ENCODE measurements at regions not wholly inside any gene's neighbourhood (a gene's known extent, or its start where the extent isn't known, plus 50 kb on each side); places are given as distances from the start of the nearest gene placed in this dataset.
"Not testable (repeated sequence)": the region's sequence is repeated elsewhere in the genome, so short reads cannot be mapped to it uniquely, and the experiment has no call there.

- no peak overlapping the region for H3K27ac ChIP-seq (ENCODE audit: low read depth in 2 of 2, low read length in 2 of 2)
- H3K27me3 ChIP-seq (ENCODE audit: control insufficient read depth in 2 of 2, insufficient read depth in 2 of 2, low read length in 2 of 2) = no peaks in the 10 kb centered on the region
- H3K9me3 ChIP-seq (ENCODE audit: control insufficient read depth in 2 of 2, low read length in 2 of 2) = peaks cover 0 to 3% of the 10 kb centered on the region in 2 donors
- H3K4me3 ChIP-seq (ENCODE audit: low read length in 2 of 2) = no peak overlapping the region
- H3K36me3 ChIP-seq (ENCODE audit: control insufficient read depth in 2 of 2, insufficient read depth in 2 of 2, low read length in 2 of 2) = no peaks in the 10 kb centered on the region
- H3K9ac ChIP-seq (ENCODE audit: low read depth in 1 of 2, low read length in 2 of 2) = no peak overlapping the region
- H3K4me1 ChIP-seq (ENCODE audit: control insufficient read depth in 2 of 2, insufficient read depth in 2 of 2, low read length in 2 of 2) = no peaks in the 10 kb centered on the region
Observed at GRCh38 chr12:84113666-84114065, 798.9 kb downstream of the SLC6A15 start.

DNA sequence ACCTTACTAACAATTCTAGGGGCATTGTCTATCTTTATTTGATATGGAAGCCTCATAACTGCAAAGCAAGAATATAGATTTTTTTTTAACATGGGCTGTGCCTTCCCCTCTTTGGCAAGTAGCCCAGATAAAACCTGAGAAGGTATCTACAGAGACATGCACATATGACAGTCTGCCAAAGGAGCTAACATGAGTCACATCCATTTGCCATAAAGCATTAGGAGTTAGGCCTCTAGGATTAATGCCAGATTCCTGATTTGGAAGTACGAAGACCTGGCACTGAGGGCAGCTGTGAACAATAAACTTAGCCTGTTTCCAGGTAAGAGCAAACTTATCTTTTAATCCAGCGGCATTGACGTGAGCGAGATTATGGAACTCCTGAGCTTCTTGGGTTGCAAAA lies 808.7 kb downstream of the SLC6A15 start:
- H3K9me3 ChIP-seq (ENCODE audit: control insufficient read depth in 2 of 2, low read length in 2 of 2); H3K4me1 ChIP-seq (ENCODE audit: control insufficient read depth in 2 of 2, insufficient read depth in 2 of 2, low read length in 2 of 2); H3K36me3 ChIP-seq (ENCODE audit: control insufficient read depth in 2 of 2, insufficient read depth in 2 of 2, low read length in 2 of 2); H3K27me3 ChIP-seq (ENCODE audit: control insufficient read depth in 2 of 2, insufficient read depth in 2 of 2, low read length in 2 of 2); H3K9ac ChIP-seq (ENCODE audit: low read depth in 1 of 2, low read length in 2 of 2); H3K27ac ChIP-seq (ENCODE audit: low read depth in 2 of 2, low read length in 2 of 2); H3K4me3 ChIP-seq (ENCODE audit: low read length in 2 of 2): not testable (repeated sequence)

DNA sequence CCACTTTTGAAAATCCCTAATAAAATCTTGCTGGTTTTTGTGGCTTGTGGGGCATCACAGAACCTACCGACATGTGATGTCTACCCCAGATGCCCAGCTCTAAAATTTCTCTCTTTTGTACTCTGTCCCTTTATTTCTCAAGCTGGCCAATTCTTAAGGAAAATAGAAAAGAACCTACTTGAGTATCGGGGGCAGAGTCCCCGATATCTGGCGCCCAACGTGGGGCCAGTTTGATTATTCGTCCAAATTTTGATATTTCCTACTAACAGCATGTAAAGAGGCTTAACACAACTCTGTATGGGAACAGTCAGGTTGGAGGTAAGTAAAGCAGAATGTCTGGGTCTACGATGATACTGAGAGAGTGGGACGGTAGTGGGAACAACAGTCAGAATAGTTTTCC lies 810.6 kb downstream of the SLC6A15 start:
- H3K27me3 ChIP-seq (ENCODE audit: control insufficient read depth in 2 of 2, insufficient read depth in 2 of 2, low read length in 2 of 2); H3K9me3 ChIP-seq (ENCODE audit: control insufficient read depth in 2 of 2, low read length in 2 of 2); H3K27ac ChIP-seq (ENCODE audit: low read depth in 2 of 2, low read length in 2 of 2); H3K9ac ChIP-seq (ENCODE audit: low read depth in 1 of 2, low read length in 2 of 2); H3K4me3 ChIP-seq (ENCODE audit: low read length in 2 of 2); H3K4me1 ChIP-seq (ENCODE audit: control insufficient read depth in 2 of 2, insufficient read depth in 2 of 2, low read length in 2 of 2); H3K36me3 ChIP-seq (ENCODE audit: control insufficient read depth in 2 of 2, insufficient read depth in 2 of 2, low read length in 2 of 2): not testable (repeated sequence)

DNA sequence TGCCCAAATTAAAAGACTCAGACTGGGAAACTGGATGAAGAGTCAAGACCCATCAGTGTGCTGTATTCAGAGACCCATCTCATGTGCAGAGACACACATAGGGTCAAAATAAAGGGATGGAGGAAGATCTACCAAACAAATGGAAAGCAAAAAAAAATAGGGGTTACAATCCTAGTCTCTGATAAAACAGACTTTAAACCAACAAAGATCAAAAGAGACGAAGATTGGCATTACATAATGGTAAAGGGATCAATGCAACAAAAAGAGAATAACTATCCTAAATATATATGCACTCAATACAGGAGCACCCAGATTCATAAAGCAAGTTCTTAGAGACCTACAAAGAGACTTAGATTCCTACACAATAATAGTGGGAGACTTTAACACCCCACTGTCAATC lies 813.0 kb downstream of the SLC6A15 start:
- H3K4me1 ChIP-seq (ENCODE audit: control insufficient read depth in 2 of 2, insufficient read depth in 2 of 2, low read length in 2 of 2); H3K27me3 ChIP-seq (ENCODE audit: control insufficient read depth in 2 of 2, insufficient read depth in 2 of 2, low read length in 2 of 2); H3K9ac ChIP-seq (ENCODE audit: low read depth in 1 of 2, low read length in 2 of 2); H3K36me3 ChIP-seq (ENCODE audit: control insufficient read depth in 2 of 2, insufficient read depth in 2 of 2, low read length in 2 of 2); H3K27ac ChIP-seq (ENCODE audit: low read depth in 2 of 2, low read length in 2 of 2); H3K9me3 ChIP-seq (ENCODE audit: control insufficient read depth in 2 of 2, low read length in 2 of 2); H3K4me3 ChIP-seq (ENCODE audit: low read length in 2 of 2): not testable (repeated sequence)

GRCh38 chr12:84091651-84092050 lies 820.9 kb downstream of the SLC6A15 start:
- no peaks in the 10 kb centered on the region for H3K4me1 ChIP-seq (ENCODE audit: control insufficient read depth in 2 of 2, insufficient read depth in 2 of 2, low read length in 2 of 2)
- H3K9me3 ChIP-seq (ENCODE audit: control insufficient read depth in 2 of 2, low read length in 2 of 2) = peaks cover 0 to 4% of the 10 kb centered on the region in 2 donors
- no peak overlapping the region for H3K27ac ChIP-seq (ENCODE audit: low read depth in 2 of 2, low read length in 2 of 2)
- H3K27me3 ChIP-seq (ENCODE audit: control insufficient read depth in 2 of 2, insufficient read depth in 2 of 2, low read length in 2 of 2) = no peaks in the 10 kb centered on the region
- H3K9ac ChIP-seq (ENCODE audit: low read depth in 1 of 2, low read length in 2 of 2) = no peak overlapping the region
- no peaks in the 10 kb centered on the region for H3K36me3 ChIP-seq (ENCODE audit: control insufficient read depth in 2 of 2, insufficient read depth in 2 of 2, low read length in 2 of 2)
- H3K4me3 ChIP-seq (ENCODE audit: low read length in 2 of 2) = no peak overlapping the region

GRCh38 chr12:84089356-84089755 lies 823.2 kb downstream of the SLC6A15 start:
- Histone ChIP-seq H3K4me1 (ENCODE audit: control insufficient read depth in 2 of 2, insufficient read depth in 2 of 2, low read length in 2 of 2) (no peaks in the 10 kb centered on the region), H3K27me3 (ENCODE audit: control insufficient read depth in 2 of 2, insufficient read depth in 2 of 2, low read length in 2 of 2) (no peaks in the 10 kb centered on the region), H3K36me3 (ENCODE audit: control insufficient read depth in 2 of 2, insufficient read depth in 2 of 2, low read length in 2 of 2) (no peaks in the 10 kb centered on the region), H3K27ac (ENCODE audit: low read depth in 2 of 2, low read length in 2 of 2) (no peak overlapping the region), H3K9ac (ENCODE audit: low read depth in 1 of 2, low read length in 2 of 2) (no peak overlapping the region), H3K9me3 (ENCODE audit: control insufficient read depth in 2 of 2, low read length in 2 of 2) (peaks cover 0 to 4% of the 10 kb centered on the region in 2 donors), H3K4me3 (ENCODE audit: low read length in 2 of 2) (no peak overlapping the region)

GRCh38 chr12:84085046-84085445 lies 827.6 kb downstream of the SLC6A15 start:
- Histone ChIP-seq H3K9ac (ENCODE audit: low read depth in 1 of 2, low read length in 2 of 2) (no peak overlapping the region), H3K27ac (ENCODE audit: low read depth in 2 of 2, low read length in 2 of 2) (no peak overlapping the region), H3K4me1 (ENCODE audit: control insufficient read depth in 2 of 2, insufficient read depth in 2 of 2, low read length in 2 of 2) (no peaks in the 10 kb centered on the region), H3K27me3 (ENCODE audit: control insufficient read depth in 2 of 2, insufficient read depth in 2 of 2, low read length in 2 of 2) (no peaks in the 10 kb centered on the region), H3K4me3 (ENCODE audit: low read length in 2 of 2) (no peak overlapping the region), H3K9me3 (ENCODE audit: control insufficient read depth in 2 of 2, low read length in 2 of 2) (no peaks in the 10 kb centered on the region), H3K36me3 (ENCODE audit: control insufficient read depth in 2 of 2, insufficient read depth in 2 of 2, low read length in 2 of 2) (no peaks in the 10 kb centered on the region)

DNA sequence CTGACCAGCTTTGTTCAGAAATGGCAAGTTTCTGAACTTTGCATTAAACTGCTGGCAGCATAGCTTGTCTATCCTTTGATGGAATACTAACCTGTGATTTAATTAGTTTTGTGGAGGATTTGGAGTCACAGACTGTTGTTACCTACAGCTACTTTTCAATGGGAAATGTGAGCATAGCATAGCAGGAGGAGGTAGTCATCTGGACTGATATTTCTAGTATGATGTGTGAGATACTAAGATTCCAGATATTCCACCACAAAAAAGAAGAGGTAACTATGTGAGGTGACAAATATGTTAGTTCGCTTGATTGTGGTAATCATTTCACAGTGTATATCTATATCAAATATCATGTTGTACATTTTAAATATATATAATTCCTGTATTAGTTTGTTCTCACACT lies 833.0 kb downstream of the SLC6A15 start:
- Histone ChIP-seq H3K27ac (ENCODE audit: low read depth in 2 of 2, low read length in 2 of 2) (no peak overlapping the region), H3K9me3 (ENCODE audit: control insufficient read depth in 2 of 2, low read length in 2 of 2) (no peaks in the 10 kb centered on the region), H3K27me3 (ENCODE audit: control insufficient read depth in 2 of 2, insufficient read depth in 2 of 2, low read length in 2 of 2) (no peaks in the 10 kb centered on the region)

GRCh38 chr12:84077679-84078078 lies 834.9 kb downstream of the SLC6A15 start:
- Histone ChIP-seq H3K9me3 (ENCODE audit: control insufficient read depth in 2 of 2, low read length in 2 of 2) (no peaks in the 10 kb centered on the region), H3K9ac (ENCODE audit: low read depth in 1 of 2, low read length in 2 of 2) (no peak overlapping the region), H3K4me3 (ENCODE audit: low read length in 2 of 2) (no peak overlapping the region), H3K27ac (ENCODE audit: low read depth in 2 of 2, low read length in 2 of 2) (no peak overlapping the region), H3K27me3 (ENCODE audit: control insufficient read depth in 2 of 2, insufficient read depth in 2 of 2, low read length in 2 of 2) (no peaks in the 10 kb centered on the region), H3K4me1 (ENCODE audit: control insufficient read depth in 2 of 2, insufficient read depth in 2 of 2, low read length in 2 of 2) (no peaks in the 10 kb centered on the region), H3K36me3 (ENCODE audit: control insufficient read depth in 2 of 2, insufficient read depth in 2 of 2, low read length in 2 of 2) (no peaks in the 10 kb centered on the region)

More for the DNA sequence above, 833.0 kb downstream of the SLC6A15 start:
- H3K9ac ChIP-seq (ENCODE audit: low read depth in 1 of 2, low read length in 2 of 2) = no peak overlapping the region
- no peaks in the 10 kb centered on the region for H3K4me1 ChIP-seq (ENCODE audit: control insufficient read depth in 2 of 2, insufficient read depth in 2 of 2, low read length in 2 of 2)
- no peak overlapping the region for H3K4me3 ChIP-seq (ENCODE audit: low read length in 2 of 2)
- H3K36me3 ChIP-seq (ENCODE audit: control insufficient read depth in 2 of 2, insufficient read depth in 2 of 2, low read length in 2 of 2) = no peaks in the 10 kb centered on the region

DNA sequence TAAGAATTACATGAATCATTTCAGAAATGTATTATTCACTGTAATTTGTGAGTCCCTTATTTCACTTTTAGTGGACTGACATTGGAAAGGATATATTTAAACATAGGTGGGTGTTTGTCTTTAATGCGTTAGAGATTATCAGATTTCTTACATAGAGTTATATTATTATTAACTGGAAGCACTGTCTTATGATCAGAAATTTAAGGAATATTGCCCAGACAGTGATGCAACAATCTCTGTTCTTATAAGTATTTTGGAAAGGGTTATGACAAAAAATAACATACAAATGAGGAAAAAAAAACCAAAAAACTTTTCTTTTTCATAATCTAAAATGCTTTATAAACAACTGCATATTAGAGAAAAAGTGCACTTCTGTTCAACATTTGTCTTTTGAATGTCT lies 836.6 kb downstream of the SLC6A15 start:
- Histone ChIP-seq H3K4me1 (ENCODE audit: control insufficient read depth in 2 of 2, insufficient read depth in 2 of 2, low read length in 2 of 2) (no peaks in the 10 kb centered on the region), H3K27ac (ENCODE audit: low read depth in 2 of 2, low read length in 2 of 2) (no peak overlapping the region), H3K27me3 (ENCODE audit: control insufficient read depth in 2 of 2, insufficient read depth in 2 of 2, low read length in 2 of 2) (no peaks in the 10 kb centered on the region), H3K4me3 (ENCODE audit: low read length in 2 of 2) (no peak overlapping the region), H3K36me3 (ENCODE audit: control insufficient read depth in 2 of 2, insufficient read depth in 2 of 2, low read length in 2 of 2) (no peaks in the 10 kb centered on the region), H3K9ac (ENCODE audit: low read depth in 1 of 2, low read length in 2 of 2) (no peak overlapping the region), H3K9me3 (ENCODE audit: control insufficient read depth in 2 of 2, low read length in 2 of 2) (no peaks in the 10 kb centered on the region)

GRCh38 chr12:84073401-84073800 lies 839.2 kb downstream of the SLC6A15 start:
- Histone ChIP-seq H3K4me1 (ENCODE audit: control insufficient read depth in 2 of 2, insufficient read depth in 2 of 2, low read length in 2 of 2) (no peaks in the 10 kb centered on the region), H3K27ac (ENCODE audit: low read depth in 2 of 2, low read length in 2 of 2) (no peak overlapping the region), H3K9ac (ENCODE audit: low read depth in 1 of 2, low read length in 2 of 2) (no peak overlapping the region)

More at GRCh38 chr12:84073401-84073800, 839.2 kb downstream of the SLC6A15 start:
- Histone ChIP-seq H3K9me3 (ENCODE audit: control insufficient read depth in 2 of 2, low read length in 2 of 2) (no peaks in the 10 kb centered on the region), H3K4me3 (ENCODE audit: low read length in 2 of 2) (no peak overlapping the region), H3K36me3 (ENCODE audit: control insufficient read depth in 2 of 2, insufficient read depth in 2 of 2, low read length in 2 of 2) (no peaks in the 10 kb centered on the region), H3K27me3 (ENCODE audit: control insufficient read depth in 2 of 2, insufficient read depth in 2 of 2, low read length in 2 of 2) (no peaks in the 10 kb centered on the region)
